ENCODE measurements at regions not wholly inside any gene's neighbourhood (a gene's known extent, or its start where the extent isn't known, plus 50 kb on each side); places are given as distances from the start of the nearest gene placed in this dataset.

- Histone ChIP-seq H3K4me2 (no peak overlapping the region), H3K9me2 (no peaks in the 10 kb centered on the region), H3K27me3 (ENCODE audit: insufficient read depth) (no peaks in the 10 kb centered on the region; the same call in 1 of the 2 replicates), H3K9me3 (no peaks in the 10 kb centered on the region), H3K79me2 (ENCODE audit: insufficient read depth) (no peaks in the 10 kb centered on the region), H3K4me1 (ENCODE audit: control insufficient read depth in 1 of 2, insufficient read depth in 2 of 2, low read depth in 1 of 2, low read length in 1 of 2) (no peaks in the 10 kb centered on the region; a peak in 1 of 4 replicates), H3K36me3 (replicated peaks in 1 of 2; ENCODE audit: control insufficient read depth in 1 of 2, insufficient read depth in 2 of 2, low read length in 1 of 2) (no peaks in the 10 kb centered on the region), H3K4me3 (ENCODE audit: low read depth in 2 of 2, low read length in 1 of 2) (no peak overlapping the region), H4K20me1 (ENCODE audit: insufficient read depth) (no peaks in the 10 kb centered on the region), H3K9ac (no peak overlapping the region), H3K27ac (ENCODE audit: low read depth in 2 of 2, low read length in 1 of 2) (no peak overlapping the region), H2AFZ (ENCODE audit: low read depth) (no peak overlapping the region), H3F3A (replicated peaks; ENCODE audit: insufficient read depth) (no peaks in the 10 kb centered on the region)
- ChIA-PET CTCF (interaction anchor here (0.9 to 1.2 kb wide), 2 partner anchors 8 to 74 kb away, joined by 3 to 4 read pairs; partner anchors contain the start of gene PALS2), POLR2A (no interaction called here)
- DNase-seq = no peak
- no peak for TF ChIP-seq RCOR1 (IDR thresholded peaks at IDR 0.05; ENCODE audit: low read length)
- no peak for TF ChIP-seq MAX (IDR thresholded peaks at IDR 0.05; ENCODE audit: low read depth)
- TF ChIP-seq USF1 (IDR thresholded peaks at IDR 0.05; ENCODE audit: borderline replicate concordance, low read depth) = no peak
- TF ChIP-seq REST (IDR thresholded peaks at IDR 0.05; ENCODE audit: low read depth, low read length) = no peak
- TF ChIP-seq GABPA (IDR thresholded peaks at IDR 0.05; ENCODE audit: low read depth) = no peak
- WGBS (ENCODE audit: low lambda C conversion rate) = 87% methylated on average over 2 of the region's 2 CpGs
Observed at GRCh38 chr7:24499871-24500270, 73.4 kb upstream of the PALS2 start.

- Histone ChIP-seq H3K9ac (no peak overlapping the region), H3F3A (replicated peaks; ENCODE audit: insufficient read depth) (no peaks in the 10 kb centered on the region), H3K4me1 (ENCODE audit: control insufficient read depth in 1 of 2, insufficient read depth in 2 of 2, low read depth in 1 of 2, low read length in 1 of 2) (no peaks in the 10 kb centered on the region; a peak in 1 of 4 replicates), H3K27ac (ENCODE audit: low read depth in 2 of 2, low read length in 1 of 2) (no peak overlapping the region), H3K79me2 (ENCODE audit: insufficient read depth) (no peaks in the 10 kb centered on the region), H3K27me3 (ENCODE audit: insufficient read depth) (no peaks in the 10 kb centered on the region; the same call in 1 of the 2 replicates), H3K4me3 (ENCODE audit: low read depth in 2 of 2, low read length in 1 of 2) (no peak overlapping the region), H4K20me1 (ENCODE audit: insufficient read depth) (no peaks in the 10 kb centered on the region), H3K9me2 (no peaks in the 10 kb centered on the region), H2AFZ (ENCODE audit: low read depth) (no peak overlapping the region), H3K9me3 (no peaks in the 10 kb centered on the region), H3K4me2 (no peak overlapping the region), H3K36me3 (replicated peaks in 1 of 2; ENCODE audit: control insufficient read depth in 1 of 2, insufficient read depth in 2 of 2, low read length in 1 of 2) (no peaks in the 10 kb centered on the region)
- DNase-seq = no peak
- CTCF ChIA-PET = interaction anchor here (1.3 kb wide), 1 partner anchor 47 kb away, joined by 3 read pairs; no protein-coding TSS in a partner anchor
- 79% methylated on average over 3 of the region's 3 CpGs for WGBS (ENCODE audit: low lambda C conversion rate)
- POLR2A ChIA-PET = no interaction called here
- no peak for TF ChIP-seq POLR2AphosphoS5 (IDR thresholded peaks at IDR 0.05; ENCODE audit: low read depth, low read length)
- no peak for TF ChIP-seq GABPA (IDR thresholded peaks at IDR 0.05; ENCODE audit: low read depth)
Observed at GRCh38 chr7:24500599-24500998, 72.7 kb upstream of the PALS2 start.

All from SK-N-SH (cell line).